NB4 (cell line): ENCODE measurements at regions not wholly inside any gene's neighbourhood (a gene's known extent, or its start where the extent isn't known, plus 50 kb on each side); places are given as distances from the start of the nearest gene placed in this dataset.

Source experiments
- MAX ChIP-seq: IDR thresholded peaks from 2 replicates; pipeline ENCODE4 v1.6.1; 2011; ENCODE audit warnings: low read depth, low read length
- POLR2A ChIP-seq: IDR thresholded peaks from 2 replicates; pipeline ENCODE4 v1.6.1; 2011; ENCODE audit warnings: mild to moderate bottlenecking; ENCODE audit not compliant: insufficient read length; ENCODE audit errors: extremely low read depth
- TF ChIP-seq, protein P1 (sequence below): IDR thresholded peaks from one replicate; pipeline ENCODE4 v1.5.1; 2012; ENCODE audit warnings: low read depth, low read length

DNA sequence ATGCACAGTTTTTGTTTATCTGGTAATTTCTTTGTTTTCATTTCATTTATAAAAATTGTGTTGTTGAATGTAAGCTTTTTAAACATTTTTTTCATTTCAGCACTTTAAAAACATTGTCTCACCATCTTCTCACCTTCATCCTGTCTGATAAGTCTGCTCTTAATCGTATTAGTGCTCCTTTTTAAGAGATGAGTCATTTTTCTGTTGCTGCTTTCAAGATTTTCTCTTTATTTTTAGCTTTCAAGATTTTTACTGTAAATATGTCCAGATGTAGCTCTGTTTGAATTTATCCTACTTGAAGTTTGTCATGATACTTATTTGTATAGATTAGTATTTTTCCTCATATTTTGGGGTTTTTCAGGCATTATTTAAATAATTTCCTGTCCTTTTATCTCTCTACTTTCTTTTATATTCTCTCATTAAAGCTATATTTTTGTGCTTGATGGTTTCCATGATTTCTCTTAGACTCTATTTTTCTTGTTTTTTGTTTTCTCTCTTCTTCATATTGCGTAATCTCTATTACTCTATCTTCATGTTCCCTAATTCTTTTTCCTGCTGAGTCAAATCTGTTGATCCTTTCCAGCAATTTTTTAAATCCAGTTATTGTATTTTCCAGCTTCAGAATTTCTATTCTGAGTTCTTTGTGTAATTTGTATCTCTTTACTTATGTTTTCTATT, 1400.4 kb upstream of the PCDH7 start:
- TF ChIP-seq, protein P1, sequence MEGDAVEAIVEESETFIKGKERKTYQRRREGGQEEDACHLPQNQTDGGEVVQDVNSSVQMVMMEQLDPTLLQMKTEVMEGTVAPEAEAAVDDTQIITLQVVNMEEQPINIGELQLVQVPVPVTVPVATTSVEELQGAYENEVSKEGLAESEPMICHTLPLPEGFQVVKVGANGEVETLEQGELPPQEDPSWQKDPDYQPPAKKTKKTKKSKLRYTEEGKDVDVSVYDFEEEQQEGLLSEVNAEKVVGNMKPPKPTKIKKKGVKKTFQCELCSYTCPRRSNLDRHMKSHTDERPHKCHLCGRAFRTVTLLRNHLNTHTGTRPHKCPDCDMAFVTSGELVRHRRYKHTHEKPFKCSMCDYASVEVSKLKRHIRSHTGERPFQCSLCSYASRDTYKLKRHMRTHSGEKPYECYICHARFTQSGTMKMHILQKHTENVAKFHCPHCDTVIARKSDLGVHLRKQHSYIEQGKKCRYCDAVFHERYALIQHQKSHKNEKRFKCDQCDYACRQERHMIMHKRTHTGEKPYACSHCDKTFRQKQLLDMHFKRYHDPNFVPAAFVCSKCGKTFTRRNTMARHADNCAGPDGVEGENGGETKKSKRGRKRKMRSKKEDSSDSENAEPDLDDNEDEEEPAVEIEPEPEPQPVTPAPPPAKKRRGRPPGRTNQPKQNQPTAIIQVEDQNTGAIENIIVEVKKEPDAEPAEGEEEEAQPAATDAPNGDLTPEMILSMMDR: no peak
- TF ChIP-seq POLR2A: no peak
- TF ChIP-seq MAX: no peak
